ENCODE measurements at regions not wholly inside any gene's neighbourhood (a gene's known extent, or its start where the extent isn't known, plus 50 kb on each side); places are given as distances from the start of the nearest gene placed in this dataset.

DNA sequence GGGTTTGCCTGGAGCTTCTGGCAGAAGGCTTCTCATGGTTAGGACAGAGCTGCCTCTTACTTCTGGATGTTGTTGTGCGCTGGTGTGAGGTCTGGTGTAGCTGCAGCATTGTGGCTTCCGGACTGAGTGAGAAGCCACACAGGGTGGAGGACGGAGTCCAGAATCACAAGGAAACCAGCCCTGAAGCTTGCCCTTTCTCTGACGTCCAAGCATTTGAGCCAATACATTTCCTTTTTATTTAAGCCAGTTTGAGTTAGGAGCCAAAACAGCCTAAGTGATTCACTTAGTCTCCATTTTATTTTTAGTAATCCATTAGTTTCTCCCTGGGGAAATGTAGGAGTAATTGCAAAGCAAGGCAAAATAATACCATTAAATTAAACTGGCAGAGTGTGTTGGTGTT lies 402.4 kb upstream of the RGS6 start:
- TF ChIP-seq TAF1 (IDR thresholded peaks at IDR 0.05; ENCODE audit: borderline replicate concordance, insufficient read depth, low read length) (no peak), FOXP2 (optimal IDR thresholded peaks at IDR 0.05; ENCODE audit: borderline replicate concordance, extremely low read depth, extremely low read length, insufficient read depth) (no peak), SIN3A (IDR thresholded peaks at IDR 0.05; ENCODE audit: borderline replicate concordance, insufficient read depth, low read length) (no peak), POLR2AphosphoS5 (IDR thresholded peaks at IDR 0.05; ENCODE audit: low read depth, low read length) (no peak)
- TF ChIP-seq, protein P1, sequence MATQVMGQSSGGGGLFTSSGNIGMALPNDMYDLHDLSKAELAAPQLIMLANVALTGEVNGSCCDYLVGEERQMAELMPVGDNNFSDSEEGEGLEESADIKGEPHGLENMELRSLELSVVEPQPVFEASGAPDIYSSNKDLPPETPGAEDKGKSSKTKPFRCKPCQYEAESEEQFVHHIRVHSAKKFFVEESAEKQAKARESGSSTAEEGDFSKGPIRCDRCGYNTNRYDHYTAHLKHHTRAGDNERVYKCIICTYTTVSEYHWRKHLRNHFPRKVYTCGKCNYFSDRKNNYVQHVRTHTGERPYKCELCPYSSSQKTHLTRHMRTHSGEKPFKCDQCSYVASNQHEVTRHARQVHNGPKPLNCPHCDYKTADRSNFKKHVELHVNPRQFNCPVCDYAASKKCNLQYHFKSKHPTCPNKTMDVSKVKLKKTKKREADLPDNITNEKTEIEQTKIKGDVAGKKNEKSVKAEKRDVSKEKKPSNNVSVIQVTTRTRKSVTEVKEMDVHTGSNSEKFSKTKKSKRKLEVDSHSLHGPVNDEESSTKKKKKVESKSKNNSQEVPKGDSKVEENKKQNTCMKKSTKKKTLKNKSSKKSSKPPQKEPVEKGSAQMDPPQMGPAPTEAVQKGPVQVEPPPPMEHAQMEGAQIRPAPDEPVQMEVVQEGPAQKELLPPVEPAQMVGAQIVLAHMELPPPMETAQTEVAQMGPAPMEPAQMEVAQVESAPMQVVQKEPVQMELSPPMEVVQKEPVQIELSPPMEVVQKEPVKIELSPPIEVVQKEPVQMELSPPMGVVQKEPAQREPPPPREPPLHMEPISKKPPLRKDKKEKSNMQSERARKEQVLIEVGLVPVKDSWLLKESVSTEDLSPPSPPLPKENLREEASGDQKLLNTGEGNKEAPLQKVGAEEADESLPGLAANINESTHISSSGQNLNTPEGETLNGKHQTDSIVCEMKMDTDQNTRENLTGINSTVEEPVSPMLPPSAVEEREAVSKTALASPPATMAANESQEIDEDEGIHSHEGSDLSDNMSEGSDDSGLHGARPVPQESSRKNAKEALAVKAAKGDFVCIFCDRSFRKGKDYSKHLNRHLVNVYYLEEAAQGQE (IDR thresholded peaks at IDR 0.05; ENCODE audit: insufficient read depth in 1 of 2, low read depth in 2 of 2, low read length in 2 of 2) = no peak

DNA sequence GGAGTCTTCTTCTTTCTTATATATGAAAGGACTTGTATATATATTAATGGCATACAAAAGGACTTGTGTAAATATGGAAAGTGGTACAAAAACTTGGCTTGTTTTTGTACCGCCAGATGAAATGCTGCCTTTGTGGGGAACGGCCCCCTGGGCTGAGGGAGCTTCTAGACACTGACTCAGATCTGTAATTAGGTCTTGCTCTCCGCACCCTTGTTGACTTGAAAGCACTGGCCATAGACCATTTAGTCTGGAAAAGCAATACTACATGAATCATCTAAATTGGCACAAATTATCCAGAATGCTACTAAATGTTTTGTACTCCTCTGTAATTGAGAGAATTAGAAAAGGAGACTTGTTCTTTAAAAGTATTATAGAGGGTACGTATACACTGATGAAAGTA lies 399.9 kb upstream of the RGS6 start:
- TF ChIP-seq, protein P1 (IDR thresholded peaks at IDR 0.05; ENCODE audit: insufficient read depth in 1 of 2, low read depth in 2 of 2, low read length in 2 of 2) = no peak
- TF ChIP-seq FOXP2 (optimal IDR thresholded peaks at IDR 0.05; ENCODE audit: borderline replicate concordance, extremely low read depth, extremely low read length, insufficient read depth) (no peak), POLR2AphosphoS5 (IDR thresholded peaks at IDR 0.05; ENCODE audit: low read depth, low read length) (no peak), SIN3A (IDR thresholded peaks at IDR 0.05; ENCODE audit: borderline replicate concordance, insufficient read depth, low read length) (no peak), TAF1 (IDR thresholded peaks at IDR 0.05; ENCODE audit: borderline replicate concordance, insufficient read depth, low read length) (no peak)

DNA sequence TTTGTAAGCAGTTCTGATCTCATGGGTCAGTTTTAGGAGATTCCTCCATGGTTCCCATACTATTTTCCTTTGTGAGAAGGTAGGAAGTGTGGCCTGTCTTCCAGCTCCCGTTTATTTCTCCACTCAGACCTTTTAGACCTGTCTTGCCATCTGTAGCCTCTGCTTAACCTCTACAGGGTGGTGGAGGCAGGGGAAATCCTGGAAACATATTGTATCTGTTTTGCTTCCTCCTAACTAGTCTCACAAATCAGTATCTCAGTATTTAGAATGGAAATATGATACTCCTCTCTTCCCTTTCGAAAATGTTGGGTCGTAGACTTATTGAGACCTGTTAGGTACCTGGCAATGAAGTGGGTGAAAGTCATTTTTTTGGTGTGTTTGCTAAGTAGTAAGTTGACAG lies 399.4 kb upstream of the RGS6 start:
- TF ChIP-seq, protein P1 (IDR thresholded peaks at IDR 0.05; ENCODE audit: insufficient read depth in 1 of 2, low read depth in 2 of 2, low read length in 2 of 2) = no peak
- TF ChIP-seq FOXP2 (optimal IDR thresholded peaks at IDR 0.05; ENCODE audit: borderline replicate concordance, extremely low read depth, extremely low read length, insufficient read depth) = no peak
- no peak for TF ChIP-seq SIN3A (IDR thresholded peaks at IDR 0.05; ENCODE audit: borderline replicate concordance, insufficient read depth, low read length)
- no peak for TF ChIP-seq POLR2AphosphoS5 (IDR thresholded peaks at IDR 0.05; ENCODE audit: low read depth, low read length)
- TF ChIP-seq TAF1 (IDR thresholded peaks at IDR 0.05; ENCODE audit: borderline replicate concordance, insufficient read depth, low read length) = no peak

DNA sequence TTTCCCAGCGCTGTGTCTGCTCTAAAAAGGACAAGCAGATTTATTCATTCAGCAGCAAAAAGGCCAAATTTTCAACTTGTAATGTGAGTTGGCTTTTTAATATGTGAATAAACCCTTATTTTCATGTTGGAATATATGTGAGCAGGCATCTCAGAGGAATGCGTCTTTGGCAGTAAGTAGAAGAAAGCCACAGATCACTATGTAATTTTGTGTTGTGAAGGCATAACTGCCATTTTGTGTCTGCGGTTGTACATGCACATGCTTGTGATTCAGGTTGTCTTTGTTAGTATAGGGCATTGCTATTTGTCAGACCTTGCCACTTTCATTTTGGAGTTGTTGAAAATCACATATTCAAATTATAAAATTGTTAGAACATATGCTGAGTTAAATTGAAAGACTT lies 398.8 kb upstream of the RGS6 start:
- TF ChIP-seq POLR2AphosphoS5 (IDR thresholded peaks at IDR 0.05; ENCODE audit: low read depth, low read length) = no peak
- TF ChIP-seq, protein P1 (IDR thresholded peaks at IDR 0.05; ENCODE audit: insufficient read depth in 1 of 2, low read depth in 2 of 2, low read length in 2 of 2) = no peak
- TF ChIP-seq SIN3A (IDR thresholded peaks at IDR 0.05; ENCODE audit: borderline replicate concordance, insufficient read depth, low read length) = no peak
- TF ChIP-seq TAF1 (IDR thresholded peaks at IDR 0.05; ENCODE audit: borderline replicate concordance, insufficient read depth, low read length) = no peak
- TF ChIP-seq FOXP2 (optimal IDR thresholded peaks at IDR 0.05; ENCODE audit: borderline replicate concordance, extremely low read depth, extremely low read length, insufficient read depth) = no peak

DNA sequence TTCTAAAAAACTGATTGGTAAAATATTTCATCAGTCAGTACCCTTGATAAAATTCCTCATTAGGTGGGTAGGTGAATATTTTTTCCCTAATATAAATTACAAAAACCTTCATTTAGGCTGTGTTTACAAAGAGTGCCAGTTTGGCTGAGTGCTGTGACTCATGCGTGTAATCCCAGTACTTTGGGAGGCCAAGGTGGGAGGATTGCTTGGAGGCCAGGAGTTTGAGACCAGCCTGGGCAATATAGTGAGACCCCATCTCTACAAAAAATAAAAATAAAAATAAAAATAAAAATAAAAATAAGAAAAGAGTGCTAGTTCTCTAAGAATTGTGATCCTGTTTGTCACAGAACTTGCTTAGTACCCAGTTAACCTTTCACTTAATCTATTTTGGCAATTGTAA lies 398.4 kb upstream of the RGS6 start:
- TF ChIP-seq TAF1 (IDR thresholded peaks at IDR 0.05; ENCODE audit: borderline replicate concordance, insufficient read depth, low read length) (no peak), POLR2AphosphoS5 (IDR thresholded peaks at IDR 0.05; ENCODE audit: low read depth, low read length) (no peak), FOXP2 (optimal IDR thresholded peaks at IDR 0.05; ENCODE audit: borderline replicate concordance, extremely low read depth, extremely low read length, insufficient read depth) (no peak), SIN3A (IDR thresholded peaks at IDR 0.05; ENCODE audit: borderline replicate concordance, insufficient read depth, low read length) (no peak)
- TF ChIP-seq, protein P1 (IDR thresholded peaks at IDR 0.05; ENCODE audit: insufficient read depth in 1 of 2, low read depth in 2 of 2, low read length in 2 of 2) = no peak
